ENCODE measurements at regions not wholly inside any gene's neighbourhood (a gene's known extent, or its start where the extent isn't known, plus 50 kb on each side); places are given as distances from the start of the nearest gene placed in this dataset.

GRCh38 chr6:91149956-91150705, 563.3 kb upstream of the MAP3K7 start:
- DNase-seq = no peak

DNA sequence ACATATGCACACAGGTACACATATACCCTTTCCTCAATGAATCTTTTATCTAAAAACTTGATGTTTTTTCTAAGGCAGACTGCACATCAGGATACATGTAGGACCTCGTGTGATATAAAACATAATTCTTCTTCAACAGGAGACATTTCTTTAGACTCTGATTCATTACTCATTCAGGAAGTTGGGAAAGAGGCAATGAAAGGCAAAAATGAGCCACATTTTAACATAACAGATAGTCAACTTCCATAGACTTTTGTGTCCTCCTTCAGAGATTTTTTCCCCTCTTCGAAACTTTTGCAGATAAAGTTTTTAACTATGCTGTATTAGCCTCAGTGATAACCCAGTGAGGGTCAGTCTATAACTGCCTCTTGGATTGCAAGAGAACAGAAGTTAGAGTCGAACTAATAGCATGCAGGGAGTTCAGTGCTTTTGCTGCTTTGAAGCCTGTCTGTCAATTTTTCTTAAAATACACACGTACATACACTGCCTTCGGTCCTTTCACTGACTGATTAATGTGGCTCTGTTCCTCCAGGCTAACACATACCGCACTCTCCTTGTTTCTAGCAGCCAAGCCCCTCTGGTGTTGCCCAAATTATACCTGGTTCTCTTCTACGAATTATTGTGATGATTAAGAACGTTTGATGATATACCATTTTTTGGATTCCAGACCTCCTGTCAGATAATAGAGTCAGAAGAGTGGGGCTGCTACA, 562.5 kb upstream of the MAP3K7 start:
- no peak for DNase-seq

- DNase-seq = no peak
Observed at GRCh38 chr6:91144126-91144525, 557.3 kb upstream of the MAP3K7 start.

- DNase-seq = no peak
Observed at GRCh38 chr6:91142154-91142553, 555.3 kb upstream of the MAP3K7 start.

DNA sequence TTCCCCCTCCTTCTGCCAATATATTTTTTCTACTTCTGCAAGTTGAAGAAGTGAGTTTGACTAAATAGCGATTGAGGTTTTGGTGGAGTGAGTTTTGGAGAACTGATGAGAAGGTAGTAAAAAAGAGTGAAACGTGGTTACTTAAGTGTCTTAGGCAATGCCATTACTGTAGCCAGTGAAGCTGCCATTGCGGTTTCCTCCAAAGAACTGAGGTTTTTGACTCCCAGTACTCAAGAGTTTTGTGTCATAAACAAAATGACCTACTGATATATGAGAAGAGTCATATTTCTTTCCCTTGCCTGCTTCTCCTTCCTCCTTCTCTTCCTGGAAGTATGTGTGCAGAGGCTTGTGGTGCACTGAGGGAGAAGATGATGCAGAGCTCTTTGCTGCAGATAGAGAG, 554.5 kb upstream of the MAP3K7 start:
- DNase-seq = peak; percentile 50

- DNase-seq = no peak
Observed at GRCh38 chr6:91140449-91140848, 553.6 kb upstream of the MAP3K7 start.

- DNase-seq = no peak
Observed at GRCh38 chr6:91137286-91137685, 550.4 kb upstream of the MAP3K7 start.

DNA sequence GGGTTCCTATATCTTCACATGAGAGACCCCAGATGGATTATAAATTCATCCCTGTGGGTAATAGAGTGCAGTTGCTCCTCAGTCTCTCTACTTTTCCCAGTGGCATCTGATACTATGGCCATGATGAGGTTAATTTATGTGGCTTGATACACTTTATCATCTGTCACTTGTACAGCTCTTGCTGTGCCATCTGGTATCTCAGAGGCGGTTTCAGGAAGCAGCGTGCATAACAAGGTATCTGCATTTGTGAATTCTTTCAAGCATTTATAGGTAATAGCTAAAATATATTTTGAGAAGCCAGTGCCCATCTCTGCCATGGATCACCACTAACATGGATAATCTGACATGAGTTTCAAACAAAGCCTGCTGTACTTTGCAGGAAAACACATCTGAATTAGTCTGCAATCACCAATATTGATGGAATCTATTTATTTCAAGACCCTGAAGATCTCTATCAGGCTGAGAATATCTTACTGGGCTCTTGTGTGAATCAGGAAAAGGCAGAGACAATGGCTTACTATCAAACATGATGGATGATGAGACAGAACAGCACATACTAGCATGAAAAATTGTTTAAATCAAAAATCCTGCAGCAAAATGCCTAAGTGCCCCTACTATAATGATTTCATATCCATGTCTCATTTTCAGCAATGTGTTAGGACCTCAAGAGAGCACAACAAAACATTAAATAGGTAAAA, 548.7 kb upstream of the MAP3K7 start:
- no peak for DNase-seq

- peak; percentile 74 for DNase-seq
Observed at GRCh38 chr6:91132461-91132860, 545.6 kb upstream of the MAP3K7 start.

DNA sequence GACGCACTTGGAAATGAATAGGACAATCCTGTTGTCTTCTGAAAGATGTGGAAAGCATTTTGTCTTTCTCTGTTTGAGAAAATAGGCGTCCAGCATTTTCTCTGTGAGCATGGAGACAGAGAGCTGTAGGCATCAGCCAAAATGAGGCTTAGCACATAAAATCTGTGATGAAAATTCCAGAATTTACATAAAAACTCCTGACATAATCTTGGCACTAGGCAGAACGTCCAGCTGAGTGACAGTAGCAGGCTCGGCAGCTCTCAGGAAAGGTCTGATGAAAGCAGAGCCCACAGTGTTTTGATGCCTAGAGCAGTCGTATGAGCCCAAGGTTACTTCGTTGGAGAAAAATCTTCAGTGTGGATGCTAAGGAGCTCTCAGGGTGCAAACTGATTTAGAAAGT, 543.3 kb upstream of the MAP3K7 start:
- no peak for DNase-seq

DNA sequence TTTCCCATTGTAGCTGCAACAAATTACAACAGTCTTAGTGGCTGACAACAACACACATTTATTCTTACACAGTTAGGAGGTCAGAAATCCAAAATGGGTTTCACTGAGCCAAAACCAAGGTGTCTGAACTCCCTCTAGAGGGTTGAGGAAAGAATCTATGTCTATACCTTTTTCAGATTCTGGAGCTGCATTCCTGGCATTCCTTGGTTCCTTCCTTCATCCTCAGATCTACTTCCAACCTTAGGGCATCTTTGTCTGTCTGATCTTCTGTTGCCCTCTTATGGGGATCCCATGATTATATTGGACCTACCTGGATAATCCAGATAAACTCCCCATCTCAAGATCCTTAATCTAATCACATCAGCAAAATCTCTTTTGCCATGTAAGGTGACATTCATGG, 540.9 kb upstream of the MAP3K7 start:
- DNase-seq = no peak

GRCh38 chr6:91126876-91127275, 540.0 kb upstream of the MAP3K7 start:
- DNase-seq = peak; percentile 13

- no peak for DNase-seq
Observed at GRCh38 chr6:91117550-91117949, 530.7 kb upstream of the MAP3K7 start.

DNA sequence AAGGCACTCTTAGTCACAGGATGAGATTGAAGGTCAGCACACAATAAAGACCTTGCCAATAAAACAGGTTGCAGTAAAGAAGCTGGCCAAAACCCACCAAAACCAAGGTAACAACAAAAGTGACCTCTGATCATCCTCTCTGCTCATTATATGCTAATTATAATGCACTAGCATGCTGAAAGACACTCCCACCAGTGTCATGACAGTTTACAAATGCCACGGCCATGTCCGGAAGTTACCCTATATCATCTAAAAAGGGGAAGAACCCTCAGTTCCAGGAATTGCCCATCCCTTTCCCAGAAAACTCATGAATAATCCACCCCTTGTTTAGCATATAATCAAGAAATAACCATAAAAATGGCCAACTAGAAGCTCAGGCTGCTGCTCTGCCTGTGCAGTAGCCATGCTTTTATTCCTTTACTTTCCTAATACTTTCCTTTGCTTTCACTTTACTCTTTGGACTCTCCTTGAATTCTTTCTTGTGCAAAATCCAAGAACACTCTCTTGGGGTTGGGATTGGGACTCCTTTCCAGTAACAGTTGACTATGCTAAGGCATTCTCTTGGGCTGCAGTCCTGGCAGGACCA, 527.3 kb upstream of the MAP3K7 start:
- peak; percentile 56 for DNase-seq

GRCh38 chr6:91106083-91106482, 519.2 kb upstream of the MAP3K7 start:
- no peak for DNase-seq

DNA sequence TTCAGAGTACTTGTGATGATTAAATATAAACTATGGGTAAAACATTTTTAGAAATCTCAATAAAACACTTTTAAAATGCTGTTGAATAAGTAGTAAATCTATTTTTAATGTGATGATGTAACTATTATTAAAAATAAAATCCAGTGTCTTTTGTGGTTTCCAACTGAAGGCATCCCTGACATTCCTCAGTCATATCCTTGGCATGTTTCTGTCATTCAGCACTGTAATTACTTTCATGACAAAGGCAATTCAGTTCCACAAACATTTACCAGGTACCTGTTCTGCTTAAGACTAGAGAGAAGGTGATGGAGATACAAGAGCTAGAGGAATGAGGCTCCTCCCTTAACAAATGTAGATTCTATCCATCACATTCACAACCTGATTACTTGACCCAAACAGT, 518.7 kb upstream of the MAP3K7 start:
- DNase-seq = no peak

DNA sequence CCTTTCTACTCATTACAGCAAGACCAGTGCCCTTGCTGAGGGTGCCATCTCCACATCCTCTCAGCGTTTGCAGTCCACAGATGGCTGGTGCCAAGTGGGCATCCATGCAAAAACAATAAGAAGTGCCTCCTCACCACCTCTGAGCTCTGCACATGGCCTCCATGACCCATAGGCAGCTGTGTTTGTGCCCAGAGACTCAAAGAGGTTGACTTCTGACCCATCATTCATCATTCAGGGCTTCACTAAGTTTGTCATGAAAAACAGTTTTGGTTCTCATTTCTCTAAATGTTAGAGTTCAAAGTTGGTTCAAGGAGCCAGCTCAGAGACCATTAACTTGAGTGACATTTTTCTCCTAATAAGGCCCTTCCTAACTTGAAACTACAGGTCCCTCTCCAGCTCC, 512.6 kb upstream of the MAP3K7 start:
- no peak for DNase-seq

DNA sequence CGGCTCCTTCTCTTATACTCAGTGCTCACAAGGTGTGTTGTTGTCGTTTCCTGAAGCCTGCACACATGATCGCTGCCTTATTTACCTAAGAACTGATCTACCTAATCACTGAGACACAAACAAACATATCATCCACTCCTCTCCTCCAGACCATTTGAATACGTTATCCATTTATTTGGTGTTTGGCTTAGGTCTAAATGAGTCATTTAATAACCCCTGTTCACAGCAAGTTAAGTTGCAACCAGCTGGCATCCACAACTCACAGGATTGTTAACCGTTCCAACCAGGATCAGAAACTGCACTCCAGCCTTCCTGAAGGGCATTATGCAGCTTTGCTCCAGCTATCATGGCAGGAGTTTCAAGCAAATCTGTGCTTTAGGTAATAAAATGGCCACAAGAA, 511.1 kb upstream of the MAP3K7 start:
- no peak for DNase-seq

- DNase-seq = no peak
Observed at GRCh38 chr6:91097364-91097763, 510.5 kb upstream of the MAP3K7 start.

DNA sequence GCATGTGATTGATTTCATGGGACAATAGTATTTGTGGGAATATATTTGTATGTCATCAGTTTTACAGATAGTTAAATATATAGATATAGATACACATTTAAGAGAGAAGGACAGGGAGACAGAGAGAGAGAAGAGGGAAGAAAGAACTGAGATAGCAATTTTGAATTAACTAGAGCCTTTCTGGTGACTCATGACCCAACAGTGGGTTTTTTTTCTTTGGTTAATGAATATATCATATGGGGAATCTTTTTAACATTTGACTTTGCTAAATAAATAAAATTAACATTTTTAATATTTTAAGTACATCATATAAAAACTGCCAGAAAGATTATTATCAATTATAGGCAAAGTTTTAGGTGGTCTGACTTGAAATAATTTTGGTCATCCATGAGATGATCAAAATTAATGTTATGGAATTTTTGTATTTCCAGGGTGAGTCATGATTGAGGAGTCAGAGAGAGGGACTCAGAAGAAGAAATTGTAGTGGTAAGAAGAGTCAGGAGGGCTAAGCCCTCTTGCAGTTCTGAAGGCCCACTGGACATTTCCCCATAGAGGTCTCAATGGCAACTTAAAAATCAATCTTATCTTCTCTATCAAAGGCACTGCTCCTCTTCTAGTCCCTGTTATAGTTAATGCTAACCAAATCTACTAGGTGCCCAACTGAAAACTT, 508.1 kb upstream of the MAP3K7 start:
- DNase-seq = no peak

DNA sequence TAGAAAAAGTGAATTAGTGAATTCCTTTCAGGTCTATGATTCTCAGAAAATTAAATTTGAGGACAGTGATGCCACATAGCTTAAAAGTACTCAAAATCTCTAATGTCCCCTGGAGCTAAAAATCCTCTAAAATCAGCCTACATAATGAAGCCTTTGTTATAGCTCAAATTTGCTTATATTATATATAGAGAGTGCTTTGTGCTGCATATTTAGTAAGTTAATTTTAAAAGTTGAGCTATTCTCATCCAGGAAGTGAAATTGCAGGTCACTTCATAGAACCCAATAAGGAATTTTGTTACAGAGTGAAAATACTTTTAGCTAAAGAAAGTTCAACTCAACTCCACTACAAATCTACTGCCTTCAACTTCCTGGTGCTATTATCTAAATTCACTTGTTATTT, 507.5 kb upstream of the MAP3K7 start:
- no peak for DNase-seq

GRCh38 chr6:91088976-91089375, 502.1 kb upstream of the MAP3K7 start:
- DNase-seq = no peak

DNA sequence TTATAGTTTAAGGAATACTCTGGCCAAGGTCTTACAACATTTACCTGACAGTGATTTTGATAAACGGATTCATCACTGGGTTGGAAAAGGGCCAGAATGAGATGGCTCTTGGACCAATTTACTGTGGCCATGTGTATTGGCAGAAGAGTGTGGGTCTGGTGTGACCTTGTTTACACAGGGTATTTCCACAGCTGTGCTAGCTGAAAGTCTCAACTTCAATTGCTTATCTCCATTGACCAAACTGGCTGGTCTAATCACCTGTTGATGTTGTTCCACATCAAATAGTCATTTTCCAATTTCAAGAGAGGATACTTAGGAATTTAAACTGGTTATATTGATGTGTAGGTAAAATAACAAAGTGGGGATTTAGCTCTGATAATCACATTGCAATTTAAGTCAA, 501.6 kb upstream of the MAP3K7 start:
- no peak for DNase-seq
